ENCODE measurements at regions not wholly inside any gene's neighbourhood (a gene's known extent, or its start where the extent isn't known, plus 50 kb on each side); places are given as distances from the start of the nearest gene placed in this dataset.
"Not testable (repeated sequence)": the region's sequence is repeated elsewhere in the genome, so short reads cannot be mapped to it uniquely, and the experiment has no call there.

DNA sequence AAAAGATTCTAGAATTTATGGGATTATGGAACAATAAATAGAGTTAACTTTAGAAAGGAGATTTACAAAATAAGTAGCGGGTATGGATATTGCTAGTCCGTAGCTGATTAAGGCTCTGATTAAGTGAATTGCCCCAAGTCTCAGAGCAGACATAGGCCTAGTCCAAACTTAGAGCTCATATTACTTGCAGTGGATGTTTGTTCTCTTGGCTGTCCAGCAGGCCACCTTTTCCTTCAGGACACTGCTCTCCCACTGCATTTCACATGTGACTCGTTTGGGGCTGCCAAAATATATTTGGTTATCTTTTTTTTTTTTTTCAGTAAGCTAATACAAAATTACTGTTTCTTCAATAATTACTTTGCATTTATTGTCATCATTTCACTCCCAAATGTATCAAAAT lies 76.6 kb downstream of the ARRDC3 start:
- ATAC-seq (ENCODE audit: insufficient read depth, low FRiP score) = no peak

DNA sequence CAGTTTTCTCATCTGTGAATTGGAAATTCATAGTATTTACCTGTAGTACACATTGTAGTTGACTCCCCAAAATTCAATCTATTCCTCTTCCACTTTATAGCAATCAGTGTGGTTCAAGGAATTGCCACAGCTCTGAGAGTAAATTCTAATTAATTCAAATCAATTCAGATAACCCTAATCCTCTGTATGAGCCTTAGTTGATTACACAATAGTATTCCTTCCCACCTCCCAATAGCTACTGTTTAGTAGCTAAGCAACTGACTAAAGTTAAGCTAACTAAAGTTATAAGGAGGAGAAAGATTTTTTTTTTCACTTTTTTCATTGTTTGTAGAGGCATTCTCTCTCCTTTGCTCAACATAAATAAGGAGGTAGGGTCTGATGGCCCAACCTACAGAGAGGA lies 77.5 kb downstream of the ARRDC3 start:
- no peak overlapping the region for H3K27ac ChIP-seq (ENCODE audit: low read depth in 1 of 2, low read length in 1 of 2)
- no peak for ATAC-seq (ENCODE audit: insufficient read depth, low FRiP score)

More for the DNA sequence above, 76.6 kb downstream of the ARRDC3 start:
- no peak for DNase-seq
- peaks cover 0 to 1% (median 0%) of the 10 kb centered on the region in 4 donors for H3K36me3 ChIP-seq (ENCODE audit: control insufficient read depth in 4 of 4, insufficient read depth in 4 of 4, low read length in 4 of 4)
- no peaks in the 10 kb centered on the region for H3K27me3 ChIP-seq (ENCODE audit: control insufficient read depth in 3 of 3, insufficient read depth in 3 of 3, low read length in 2 of 3)
- H3K9me3 ChIP-seq (ENCODE audit: control insufficient read depth in 4 of 4, insufficient read depth in 3 of 4, low read length in 3 of 4) = no peaks in the 10 kb centered on the region
- H3K9ac ChIP-seq (ENCODE audit: insufficient read depth in 1 of 2, low read length in 2 of 2) = no peak overlapping the region
- H3K4me1 ChIP-seq (ENCODE audit: control insufficient read depth in 5 of 5, insufficient read depth in 5 of 5, low read length in 5 of 5) = peaks cover 0 to 8% (median 4%) of the 10 kb centered on the region in 5 donors
- no peak overlapping the region for H3K27ac ChIP-seq (ENCODE audit: low read depth in 1 of 2, low read length in 1 of 2)
- 93 to 96% methylated on average over 3 of the region's 3 CpGs for WGBS, 2 donors
- H3K4me3 ChIP-seq = no peak overlapping the region
- TF ChIP-seq, protein P1, sequence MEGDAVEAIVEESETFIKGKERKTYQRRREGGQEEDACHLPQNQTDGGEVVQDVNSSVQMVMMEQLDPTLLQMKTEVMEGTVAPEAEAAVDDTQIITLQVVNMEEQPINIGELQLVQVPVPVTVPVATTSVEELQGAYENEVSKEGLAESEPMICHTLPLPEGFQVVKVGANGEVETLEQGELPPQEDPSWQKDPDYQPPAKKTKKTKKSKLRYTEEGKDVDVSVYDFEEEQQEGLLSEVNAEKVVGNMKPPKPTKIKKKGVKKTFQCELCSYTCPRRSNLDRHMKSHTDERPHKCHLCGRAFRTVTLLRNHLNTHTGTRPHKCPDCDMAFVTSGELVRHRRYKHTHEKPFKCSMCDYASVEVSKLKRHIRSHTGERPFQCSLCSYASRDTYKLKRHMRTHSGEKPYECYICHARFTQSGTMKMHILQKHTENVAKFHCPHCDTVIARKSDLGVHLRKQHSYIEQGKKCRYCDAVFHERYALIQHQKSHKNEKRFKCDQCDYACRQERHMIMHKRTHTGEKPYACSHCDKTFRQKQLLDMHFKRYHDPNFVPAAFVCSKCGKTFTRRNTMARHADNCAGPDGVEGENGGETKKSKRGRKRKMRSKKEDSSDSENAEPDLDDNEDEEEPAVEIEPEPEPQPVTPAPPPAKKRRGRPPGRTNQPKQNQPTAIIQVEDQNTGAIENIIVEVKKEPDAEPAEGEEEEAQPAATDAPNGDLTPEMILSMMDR (IDR thresholded peaks at IDR 0.05; ENCODE audit: control extremely low read depth, extremely low read depth) = no peak

DNA sequence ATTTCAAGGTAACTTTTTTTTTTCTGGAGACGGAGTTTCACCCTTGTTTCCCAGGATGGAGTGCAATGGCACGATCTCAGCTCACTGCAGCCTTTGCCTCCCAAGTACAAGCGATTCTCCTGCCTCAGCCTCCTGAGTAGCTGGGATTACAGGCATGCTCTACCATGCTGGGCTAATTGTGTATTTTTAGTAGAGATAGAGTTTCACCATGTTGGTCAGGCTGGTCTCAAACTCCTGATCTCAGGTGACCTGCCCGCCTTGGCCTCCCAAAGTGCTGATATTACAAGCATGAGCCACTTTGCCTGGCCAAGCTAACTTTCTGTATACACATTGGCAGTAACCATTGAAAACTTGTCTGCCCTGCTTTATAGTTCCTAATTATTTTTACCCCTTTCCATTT lies 79.1 kb downstream of the ARRDC3 start:
- not testable (repeated sequence) for H3K4me3 ChIP-seq; DNase-seq; H3K27me3 ChIP-seq (ENCODE audit: control insufficient read depth in 3 of 3, insufficient read depth in 3 of 3, low read length in 2 of 3); ATAC-seq (ENCODE audit: insufficient read depth, low FRiP score); H3K27ac ChIP-seq (ENCODE audit: low read depth in 1 of 2, low read length in 1 of 2); H3K9ac ChIP-seq (ENCODE audit: insufficient read depth in 1 of 2, low read length in 2 of 2); H3K36me3 ChIP-seq (ENCODE audit: control insufficient read depth in 4 of 4, insufficient read depth in 4 of 4, low read length in 4 of 4); H3K9me3 ChIP-seq (ENCODE audit: control insufficient read depth in 4 of 4, insufficient read depth in 3 of 4, low read length in 3 of 4); H3K4me1 ChIP-seq (ENCODE audit: control insufficient read depth in 5 of 5, insufficient read depth in 5 of 5, low read length in 5 of 5)
- WGBS, 2 donors = 85 to 86% methylated on average over 4 of the region's 4 CpGs

More for the DNA sequence above, 77.5 kb downstream of the ARRDC3 start:
- Histone ChIP-seq H3K9ac (ENCODE audit: insufficient read depth in 1 of 2, low read length in 2 of 2) (no peak overlapping the region), H3K36me3 (ENCODE audit: control insufficient read depth in 4 of 4, insufficient read depth in 4 of 4, low read length in 4 of 4) (peaks cover 0 to 1% (median 0%) of the 10 kb centered on the region in 4 donors), H3K27me3 (ENCODE audit: control insufficient read depth in 3 of 3, insufficient read depth in 3 of 3, low read length in 2 of 3) (no peaks in the 10 kb centered on the region), H3K4me1 (ENCODE audit: control insufficient read depth in 5 of 5, insufficient read depth in 5 of 5, low read length in 5 of 5) (peaks cover 0 to 2% (median 0%) of the 10 kb centered on the region in 5 donors), H3K4me3 (no peak overlapping the region), H3K9me3 (ENCODE audit: control insufficient read depth in 4 of 4, insufficient read depth in 3 of 4, low read length in 3 of 4) (no peaks in the 10 kb centered on the region)
- no peak for DNase-seq
- TF ChIP-seq, protein P1 (IDR thresholded peaks at IDR 0.05; ENCODE audit: control extremely low read depth, extremely low read depth) = no peak

DNA sequence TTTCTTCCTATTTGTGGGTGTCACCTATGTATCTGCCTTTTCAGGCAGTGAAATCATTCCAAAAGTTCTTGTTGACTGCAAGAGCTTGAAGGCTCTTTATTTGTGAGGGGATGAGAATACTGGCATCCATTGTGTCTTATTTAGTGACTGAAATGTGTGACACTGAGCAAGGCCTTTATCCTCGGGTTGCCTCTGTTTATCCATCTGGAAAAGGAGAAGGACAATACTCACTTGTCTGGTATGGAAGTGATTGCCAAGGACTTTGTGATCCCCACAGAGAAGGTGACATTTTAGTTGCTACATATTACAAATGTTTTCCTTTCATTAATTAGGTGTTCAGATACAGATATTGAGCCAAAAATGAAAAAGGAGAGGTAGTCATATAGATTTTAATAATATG lies 80.2 kb downstream of the ARRDC3 start:
- H3K9me3 ChIP-seq (ENCODE audit: control insufficient read depth in 4 of 4, insufficient read depth in 3 of 4, low read length in 3 of 4) = no peaks in the 10 kb centered on the region
- H3K4me1 ChIP-seq (ENCODE audit: control insufficient read depth in 5 of 5, insufficient read depth in 5 of 5, low read length in 5 of 5) = peaks cover 0 to 2% (median 0%) of the 10 kb centered on the region in 5 donors
- ATAC-seq (ENCODE audit: insufficient read depth, low FRiP score) (no peak), DNase-seq (no peak)
- H3K9ac ChIP-seq (ENCODE audit: insufficient read depth in 1 of 2, low read length in 2 of 2) = no peak overlapping the region
- H3K27ac ChIP-seq (ENCODE audit: low read depth in 1 of 2, low read length in 1 of 2) = no peak overlapping the region
- no peaks in the 10 kb centered on the region for H3K27me3 ChIP-seq (ENCODE audit: control insufficient read depth in 3 of 3, insufficient read depth in 3 of 3, low read length in 2 of 3)
- TF ChIP-seq, protein P1 (IDR thresholded peaks at IDR 0.05; ENCODE audit: control extremely low read depth, extremely low read depth) = no peak
- peaks cover 0 to 1% (median 0%) of the 10 kb centered on the region in 4 donors for H3K36me3 ChIP-seq (ENCODE audit: control insufficient read depth in 4 of 4, insufficient read depth in 4 of 4, low read length in 4 of 4)
- H3K4me3 ChIP-seq = no peak overlapping the region
- WGBS, 2 donors = 74 to 83% methylated on average over 1 of the region's 1 CpG
